Activated CD8-positive, alpha-beta T cell treated with anti-CD3 and anti-CD28 coated beads, Interleukin-2, amount 10 ng/mL, durations not matched to agents 7 days and 5 days (primary cell): ENCODE measurements at regions not wholly inside any gene's neighbourhood (a gene's known extent, or its start where the extent isn't known, plus 50 kb on each side); places are given as distances from the start of the nearest gene placed in this dataset.
A peak's percentile ranks its signal among the peaks of the same experiment; 100 is the strongest.

ENCODE experiments used
- ATAC-seq: fragments of 150-1000 bp; cut with Tn5 transposase; one replicate; pipeline ENCODE4 v1.10.0; 2021; ENCODE audit warnings: moderate library complexity
- CTCF ChIA-PET: fragments of 350-600 bp; sonication (Branson Sonifier 250); formaldehyde crosslinking; loops from one replicate; lab custom pipeline; 2021; ENCODE audit warnings: antibody characterized with exemption; lab: Charles Lee
- POLR2A ChIA-PET: fragments of 350-600 bp; sonication (Branson Sonifier 250); formaldehyde crosslinking; loops from one replicate; lab custom pipeline; 2021; ENCODE audit warnings: antibody characterized with exemption; lab: Charles Lee
- DNase-seq: peaks from one replicate; pipeline ENCODE4 v3.0.0-alpha.2; 2020
- H3K27ac Mint-ChIP-seq: one replicate; pipeline ENCODE4 v1.8.0; 2021; ENCODE audit warnings: mild to moderate bottlenecking, mixed read lengths
- H3K27me3 Mint-ChIP-seq: one replicate; pipeline ENCODE4 v1.8.0; 2021; ENCODE audit warnings: low read depth, mixed read lengths
- H3K36me3 Mint-ChIP-seq: one replicate; pipeline ENCODE4 v1.8.0; 2021; ENCODE audit warnings: low read depth, mixed read lengths
- H3K4me1 Mint-ChIP-seq: one replicate; pipeline ENCODE4 v1.8.0; 2021; ENCODE audit warnings: low read depth, mixed read lengths
- H3K4me3 Mint-ChIP-seq: one replicate; pipeline ENCODE4 v1.8.0; 2021; ENCODE audit warnings: mild to moderate bottlenecking, mixed read lengths
- H3K9me3 Mint-ChIP-seq: one replicate; pipeline ENCODE4 v1.8.0; 2022; ENCODE audit warnings: mixed read lengths; ENCODE audit not compliant: insufficient read depth

DNA sequence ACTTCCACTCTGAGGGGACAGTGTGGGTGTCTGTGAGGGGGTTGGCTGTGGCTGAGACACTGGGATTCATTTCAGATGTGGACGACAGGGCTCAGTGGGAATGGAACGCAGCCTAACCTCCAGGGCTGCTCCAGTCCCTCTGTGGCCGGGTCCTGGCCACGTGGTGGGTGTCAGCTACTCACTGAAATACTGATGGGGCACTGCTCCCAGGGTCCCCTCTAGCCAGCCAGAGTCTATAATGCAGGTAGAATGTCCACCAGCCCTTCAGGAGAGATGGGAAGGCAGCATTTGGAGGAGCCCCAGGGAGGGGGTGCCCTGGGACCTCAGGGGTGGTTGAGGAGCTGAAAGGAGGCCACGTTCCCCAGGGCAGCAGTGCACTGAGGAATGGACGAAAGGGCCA lies 87.2 kb upstream of the LANCL2 start:
- DNase-seq = no peak
- Mint-ChIP-seq H3K4me1 (peaks cover 2% of the 10 kb centered on the region), H3K27ac (no peak overlapping the region), H3K4me3 (no peak overlapping the region), H3K9me3 (no peaks in the 10 kb centered on the region), H3K27me3 (peaks cover 3% of the 10 kb centered on the region), H3K36me3 (no peaks in the 10 kb centered on the region)
- ChIA-PET POLR2A (no interaction called here), CTCF (interaction anchor here (1.8 to 7.8 kb wide), 3 partner anchors 10 to 136 kb away, joined by 5 to 73 read pairs (median 7); no protein-coding TSS in a partner anchor)
- ATAC-seq = no peak

DNA sequence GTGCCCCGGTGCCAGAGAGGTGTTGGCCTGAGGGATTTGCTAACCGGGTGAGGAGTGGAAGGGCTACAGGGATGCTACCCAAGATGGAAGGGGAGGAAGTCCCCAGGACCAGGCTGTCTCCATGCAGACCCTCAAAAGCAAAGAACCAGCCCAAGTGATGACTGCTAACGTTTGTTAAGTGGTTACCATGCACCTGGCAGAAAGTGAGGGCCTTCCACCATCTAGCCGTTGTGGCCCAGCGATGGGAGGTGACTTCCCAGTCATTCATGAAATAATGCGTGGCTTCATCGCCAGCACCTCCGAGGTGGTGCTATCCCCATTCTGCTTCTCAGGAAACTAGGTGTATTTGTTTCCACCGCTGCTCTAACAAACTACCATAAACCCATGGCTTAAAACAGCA lies 86.8 kb upstream of the LANCL2 start:
- Mint-ChIP-seq H3K27ac (no peak overlapping the region), H3K9me3 (no peaks in the 10 kb centered on the region)

DNA sequence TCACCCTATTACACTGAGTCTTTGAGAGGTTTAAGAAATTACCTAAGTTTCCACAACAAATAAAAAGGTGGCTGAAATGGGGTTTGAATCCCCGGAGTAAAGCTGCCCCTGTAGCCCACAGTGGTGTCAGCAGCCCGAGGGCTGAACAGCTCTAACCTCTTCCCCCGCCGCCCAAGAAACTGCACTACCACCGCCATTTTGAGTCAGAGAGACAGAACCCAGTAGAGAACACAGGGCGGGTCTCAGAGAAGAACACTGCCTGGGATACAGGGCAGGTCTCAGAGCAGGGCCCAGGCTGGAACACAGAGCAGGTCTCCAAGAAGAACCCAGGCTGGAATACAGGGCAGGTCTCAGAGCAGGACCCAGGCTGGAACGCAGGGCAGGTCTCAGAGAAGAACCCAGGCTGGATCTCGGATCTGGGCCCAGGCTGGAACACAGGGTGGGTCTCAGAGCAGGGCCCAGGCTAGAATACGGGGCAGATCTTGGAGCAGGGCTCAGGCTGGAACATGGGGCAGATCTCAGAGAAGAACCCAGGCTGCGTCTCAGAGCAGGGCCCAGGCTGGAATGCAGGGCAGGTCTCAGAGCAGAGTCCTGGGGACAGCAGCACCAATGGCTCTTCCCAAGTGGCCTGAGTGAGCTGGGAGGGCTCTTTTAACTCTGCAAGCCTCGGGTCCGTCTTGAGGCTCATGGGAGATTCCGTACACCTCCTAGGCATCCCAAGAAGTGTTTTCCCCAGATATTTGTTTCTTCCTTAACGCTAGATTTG lies 85.9 kb upstream of the LANCL2 start:
- Mint-ChIP-seq H3K4me1 (peaks cover 2% of the 10 kb centered on the region), H3K27me3 (peaks cover 3% of the 10 kb centered on the region), H3K9me3 (no peaks in the 10 kb centered on the region), H3K4me3 (no peak overlapping the region), H3K27ac (no peak overlapping the region), H3K36me3 (no peaks in the 10 kb centered on the region)
- ChIA-PET POLR2A (interaction anchor here (1.2 kb wide), 1 partner anchor 87 kb away, joined by 4 read pairs; no protein-coding TSS in a partner anchor), CTCF (interaction anchor here (0.7 to 7.8 kb wide), 11 partner anchors 8 to 318 kb away, joined by 3 to 73 read pairs (median 4); no protein-coding TSS in a partner anchor)
- no peak for ATAC-seq
- DNase-seq = no peak

More for the DNA sequence above, 86.8 kb upstream of the LANCL2 start:
- Mint-ChIP-seq H3K4me3 (no peak overlapping the region), H3K27me3 (peaks cover 3% of the 10 kb centered on the region), H3K36me3 (no peaks in the 10 kb centered on the region), H3K4me1 (peaks cover 2% of the 10 kb centered on the region)
- DNase-seq (no peak), ATAC-seq (no peak)
- CTCF ChIA-PET = interaction anchor here (1.4 to 7.8 kb wide), 3 partner anchors 13 to 136 kb away, joined by 4 to 73 read pairs (median 5); no protein-coding TSS in a partner anchor
- POLR2A ChIA-PET = no interaction called here

DNA sequence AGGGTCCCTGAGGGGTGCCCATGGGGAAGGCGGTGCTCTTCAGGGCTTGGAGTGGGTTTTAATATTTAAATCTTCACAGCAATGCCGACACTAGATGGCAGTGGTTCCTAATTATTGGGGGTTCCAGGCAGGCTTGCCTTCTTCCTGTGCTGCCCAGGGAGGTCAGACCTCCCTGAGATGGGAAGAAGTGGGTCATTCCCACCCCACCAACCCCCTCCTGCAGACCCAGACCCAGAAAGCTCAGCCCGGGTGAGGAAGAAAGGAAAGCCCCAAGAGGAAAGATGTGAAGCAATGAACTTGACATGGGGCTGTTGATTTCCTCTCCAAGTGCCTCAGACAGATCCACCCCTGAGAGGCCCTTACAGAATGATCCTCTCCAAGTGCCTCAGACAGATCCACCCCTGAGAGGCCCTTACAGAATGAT lies 85.1 kb upstream of the LANCL2 start:
- ChIA-PET POLR2A (interaction anchor here (1.2 kb wide), 1 partner anchor 86 kb away, joined by 4 read pairs; no protein-coding TSS in a partner anchor), CTCF (interaction anchor here (0.7 to 7.8 kb wide), 14 partner anchors 9 to 317 kb away, joined by 3 to 73 read pairs (median 4); no protein-coding TSS in a partner anchor)
- H3K36me3 Mint-ChIP-seq = no peaks in the 10 kb centered on the region
- ATAC-seq (peak; percentile 88), DNase-seq (peak; percentile 72)
- H3K27me3 Mint-ChIP-seq = peaks cover 3% of the 10 kb centered on the region
- H3K4me3 Mint-ChIP-seq = no peak overlapping the region
- no peaks in the 10 kb centered on the region for H3K9me3 Mint-ChIP-seq
- peaks cover 2% of the 10 kb centered on the region for H3K4me1 Mint-ChIP-seq
- H3K27ac Mint-ChIP-seq = no peak overlapping the region

DNA sequence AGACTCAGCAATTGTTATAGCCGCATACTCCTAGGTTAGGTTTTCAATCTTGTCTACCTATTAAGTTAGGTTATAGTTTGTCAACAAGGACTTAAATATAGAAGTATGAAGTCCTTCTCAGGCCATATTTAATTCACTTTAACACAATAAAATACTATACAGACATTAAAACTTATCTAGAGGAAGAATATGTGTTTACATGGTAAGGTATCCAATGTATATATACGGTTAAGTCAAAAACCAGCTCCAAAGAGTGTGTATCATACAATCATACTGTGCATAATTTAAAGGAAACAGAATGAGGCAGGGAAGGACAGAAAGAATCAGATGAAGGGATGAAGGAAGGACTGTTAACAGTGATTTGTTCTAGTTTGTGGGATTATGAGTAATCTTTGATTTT lies 79.5 kb upstream of the LANCL2 start:
- no peak for DNase-seq

DNA sequence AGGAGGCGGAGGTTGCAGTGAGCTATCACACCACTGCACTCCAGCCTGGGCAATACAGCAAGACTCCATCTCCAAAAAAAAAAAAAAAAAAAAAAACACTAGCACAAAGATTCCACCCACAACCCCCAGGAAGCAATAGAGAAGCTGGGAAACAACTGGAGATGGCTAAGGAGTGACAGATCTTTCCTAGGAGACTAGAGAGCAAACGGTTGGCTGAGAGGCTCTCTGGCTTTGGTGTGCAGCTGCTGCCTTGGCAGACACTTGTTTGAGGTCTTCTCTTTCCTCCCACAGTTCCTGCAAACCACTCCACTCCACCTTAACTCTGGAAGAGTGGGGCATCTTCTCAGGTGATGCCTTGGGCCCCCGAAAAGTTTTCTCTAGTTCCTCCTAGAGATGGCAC lies 78.5 kb upstream of the LANCL2 start:
- Mint-ChIP-seq H3K4me1 (no peaks in the 10 kb centered on the region), H3K9me3 (no peaks in the 10 kb centered on the region), H3K27ac (no peak overlapping the region), H3K36me3 (no peaks in the 10 kb centered on the region), H3K4me3 (no peak overlapping the region), H3K27me3 (peaks cover 29% of the 10 kb centered on the region)
- DNase-seq (no peak), ATAC-seq (no peak)
- ChIA-PET CTCF (interaction anchor here (1.6 kb wide), 1 partner anchor 129 kb away, joined by 4 read pairs; no protein-coding TSS in a partner anchor), POLR2A (no interaction called here)

More for the DNA sequence above, 79.5 kb upstream of the LANCL2 start:
- ChIA-PET CTCF (interaction anchor here (1.2 to 1.6 kb wide), 2 partner anchors 30 to 130 kb away, joined by 3 to 4 read pairs; no protein-coding TSS in a partner anchor), POLR2A (interaction anchor here (1.7 kb wide), 1 partner anchor 80 kb away, joined by 4 read pairs; no protein-coding TSS in a partner anchor)
- Mint-ChIP-seq H3K4me1 (no peaks in the 10 kb centered on the region), H3K9me3 (no peaks in the 10 kb centered on the region), H3K27me3 (peaks cover 25% of the 10 kb centered on the region), H3K36me3 (no peaks in the 10 kb centered on the region), H3K27ac (no peak overlapping the region), H3K4me3 (no peak overlapping the region)
- ATAC-seq = no peak

DNA sequence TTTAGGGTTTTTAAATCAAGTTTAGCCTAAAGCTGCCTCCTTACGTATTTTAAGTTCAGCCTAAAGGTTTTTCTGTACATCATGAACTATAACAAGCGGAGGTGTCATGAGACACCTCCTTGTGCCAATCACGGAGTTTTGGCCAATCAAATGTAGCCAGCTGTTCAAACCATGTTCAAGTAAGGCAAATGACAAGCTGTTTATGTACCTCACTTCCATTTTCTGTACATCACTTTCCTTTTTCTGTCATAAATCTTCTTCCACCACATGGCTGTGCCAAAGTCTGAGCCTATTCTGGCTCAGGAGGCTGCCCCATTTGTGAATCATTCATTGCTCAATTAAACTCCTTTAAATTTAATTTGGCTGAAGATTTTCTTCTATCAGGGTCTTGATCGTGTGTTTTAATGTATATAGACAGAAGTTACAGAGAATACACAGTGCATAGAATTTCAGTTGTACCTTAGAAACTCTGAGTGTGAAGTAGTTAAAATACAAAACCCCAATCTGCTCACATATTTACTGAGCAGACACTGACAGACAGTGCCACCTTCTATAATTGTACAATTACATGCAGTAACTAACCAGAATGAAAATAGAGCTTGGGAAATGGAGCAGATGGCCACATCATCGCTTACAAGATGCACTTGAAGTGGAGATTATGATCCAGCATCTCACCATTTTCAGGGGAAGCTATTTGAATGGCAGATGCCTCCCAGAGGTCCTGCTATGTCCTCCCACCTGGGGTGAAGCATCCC lies 76.9 kb upstream of the LANCL2 start:
- Mint-ChIP-seq H3K9me3 (no peaks in the 10 kb centered on the region), H3K4me3 (no peak overlapping the region), H3K36me3 (no peaks in the 10 kb centered on the region), H3K27me3 (peaks cover 43% of the 10 kb centered on the region), H3K27ac (no peak overlapping the region), H3K4me1 (no peaks in the 10 kb centered on the region)
- ATAC-seq (no peak), DNase-seq (no peak)
- ChIA-PET POLR2A (interaction anchor here (0.6 kb wide), 1 partner anchor 251 kb away, joined by 3 read pairs; no protein-coding TSS in a partner anchor), CTCF (interaction anchor here (0.7 to 1.7 kb wide), 8 partner anchors 11 to 127 kb away, joined by 3 to 9 read pairs (median 4); no protein-coding TSS in a partner anchor)

DNA sequence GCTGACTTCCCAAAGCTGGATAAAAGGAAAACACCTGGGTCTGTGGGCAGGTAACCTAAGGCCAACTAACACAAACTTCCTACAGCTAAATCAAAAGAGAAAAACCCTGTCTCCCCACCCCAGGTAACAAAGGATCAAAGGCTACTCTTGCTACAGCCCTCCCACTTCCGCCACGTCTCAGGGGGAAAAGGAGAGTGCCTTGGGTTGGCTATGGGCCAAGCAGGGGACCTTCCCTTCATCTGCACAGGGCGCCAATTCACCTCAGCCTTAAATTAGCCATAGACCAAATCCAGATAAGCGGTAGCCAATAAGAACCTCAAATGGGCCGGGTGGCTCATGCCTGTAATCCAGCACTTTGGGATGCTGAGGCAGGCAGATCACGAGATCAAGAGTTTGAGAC lies 69.1 kb upstream of the LANCL2 start:
- no peak overlapping the region for H3K4me3 Mint-ChIP-seq
- ChIA-PET CTCF (no interaction called here), POLR2A (no interaction called here)
- no peaks in the 10 kb centered on the region for H3K9me3 Mint-ChIP-seq
- H3K4me1 Mint-ChIP-seq = no peaks in the 10 kb centered on the region
- no peak for ATAC-seq
- H3K27ac Mint-ChIP-seq = no peak overlapping the region
- DNase-seq = no peak
- no peaks in the 10 kb centered on the region for H3K36me3 Mint-ChIP-seq
- peaks cover 32% of the 10 kb centered on the region for H3K27me3 Mint-ChIP-seq

DNA sequence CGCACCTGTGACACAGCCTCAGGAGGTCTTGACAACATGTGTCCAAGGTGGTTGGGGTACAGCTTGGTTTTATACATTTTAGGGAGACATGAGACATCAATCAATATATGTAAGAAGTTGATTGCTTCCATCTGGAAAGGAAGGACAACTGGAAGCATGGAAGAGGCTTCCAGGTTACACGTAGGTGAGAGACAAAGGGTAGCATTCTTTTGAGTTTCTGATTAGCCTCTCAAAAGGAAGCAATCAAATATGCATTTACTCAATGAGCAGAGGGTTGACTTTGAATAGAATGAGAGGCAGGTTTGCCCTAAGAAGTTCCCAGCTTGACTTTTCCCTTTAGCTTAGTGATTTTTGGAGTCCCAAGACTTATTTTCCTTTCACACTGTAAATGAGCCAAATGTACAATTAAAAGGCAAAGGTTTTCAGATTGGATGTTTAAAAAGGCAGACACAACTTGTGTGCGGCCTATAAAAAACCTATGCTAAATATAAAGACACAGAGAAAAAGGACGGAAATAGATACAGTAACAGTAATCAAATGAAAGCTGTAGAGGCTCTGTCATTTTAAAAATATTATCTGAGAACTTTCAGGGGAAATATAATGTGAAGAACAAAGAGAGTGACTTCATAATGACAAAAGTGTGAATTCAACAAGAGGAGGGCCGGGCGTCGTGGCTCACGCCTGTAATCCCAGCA lies 65.7 kb upstream of the LANCL2 start:
- ATAC-seq = no peak
- peaks cover 30% of the 10 kb centered on the region for H3K27me3 Mint-ChIP-seq
- CTCF ChIA-PET = no interaction called here
- H3K4me1 Mint-ChIP-seq = no peaks in the 10 kb centered on the region
- no peak overlapping the region for H3K4me3 Mint-ChIP-seq
- POLR2A ChIA-PET = interaction anchor here (0.6 kb wide), 1 partner anchor 118 kb away, joined by 6 read pairs; no protein-coding TSS in a partner anchor
- no peaks in the 10 kb centered on the region for H3K9me3 Mint-ChIP-seq
- H3K36me3 Mint-ChIP-seq = no peaks in the 10 kb centered on the region
- DNase-seq = no peak
- no peak overlapping the region for H3K27ac Mint-ChIP-seq

DNA sequence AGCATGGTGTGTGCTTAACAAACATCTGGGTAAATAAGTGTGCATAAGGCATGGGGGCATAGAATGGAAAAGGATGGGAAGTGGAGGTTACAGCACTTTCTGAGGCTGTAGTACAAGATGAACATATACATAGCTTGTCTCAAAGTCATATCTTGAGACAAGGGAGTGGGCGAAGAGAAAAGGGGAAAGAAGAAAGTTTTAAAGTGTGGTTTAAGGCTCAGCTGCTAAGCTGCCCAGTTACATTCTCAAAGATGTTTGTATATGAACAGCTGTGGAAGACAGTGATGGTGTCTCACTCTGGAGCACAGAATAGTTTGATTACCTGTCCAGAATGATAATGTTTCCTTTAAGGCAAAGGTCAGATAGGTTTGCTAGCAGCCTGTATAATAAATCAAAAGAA lies 61.9 kb upstream of the LANCL2 start:
- DNase-seq (no peak), ATAC-seq (no peak)
- Mint-ChIP-seq H3K4me1 (peaks cover 5% of the 10 kb centered on the region), H3K4me3 (no peak overlapping the region), H3K36me3 (no peaks in the 10 kb centered on the region), H3K27ac (no peak overlapping the region), H3K27me3 (peaks cover 47% of the 10 kb centered on the region), H3K9me3 (no peaks in the 10 kb centered on the region)
- POLR2A ChIA-PET = no interaction called here
- CTCF ChIA-PET = interaction anchor here (1.3 kb wide), 1 partner anchor 48 kb away, joined by 3 read pairs; no protein-coding TSS in a partner anchor
